NB4 (cell line): ENCODE measurements at regions not wholly inside any gene's neighbourhood (a gene's known extent, or its start where the extent isn't known, plus 50 kb on each side); places are given as distances from the start of the nearest gene placed in this dataset.

Experiments
- CTCF ChIP-seq: IDR thresholded peaks from one replicate; pipeline ENCODE4 v1.5.1; 2012; ENCODE audit warnings: low read depth, low read length
- MAX ChIP-seq: IDR thresholded peaks from 2 replicates; pipeline ENCODE4 v1.6.1; 2011; ENCODE audit warnings: low read depth, low read length
- MYC ChIP-seq: IDR thresholded peaks from 2 replicates; pipeline ENCODE4 v1.6.1; 2011; ENCODE audit warnings: low read depth, low read length
- POLR2A ChIP-seq: IDR thresholded peaks from 2 replicates; pipeline ENCODE4 v1.6.1; 2011; ENCODE audit warnings: mild to moderate bottlenecking; ENCODE audit not compliant: insufficient read length; ENCODE audit errors: extremely low read depth

- TF ChIP-seq CTCF (no peak), POLR2A (no peak), MAX (no peak), MYC (no peak)
These were observed 380.1 kb downstream of the THBS2 start for GRCh38 chr6:168873278-168874190.
